ENCODE measurements at regions not wholly inside any gene's neighbourhood (a gene's known extent, or its start where the extent isn't known, plus 50 kb on each side); places are given as distances from the start of the nearest gene placed in this dataset.

DNA sequence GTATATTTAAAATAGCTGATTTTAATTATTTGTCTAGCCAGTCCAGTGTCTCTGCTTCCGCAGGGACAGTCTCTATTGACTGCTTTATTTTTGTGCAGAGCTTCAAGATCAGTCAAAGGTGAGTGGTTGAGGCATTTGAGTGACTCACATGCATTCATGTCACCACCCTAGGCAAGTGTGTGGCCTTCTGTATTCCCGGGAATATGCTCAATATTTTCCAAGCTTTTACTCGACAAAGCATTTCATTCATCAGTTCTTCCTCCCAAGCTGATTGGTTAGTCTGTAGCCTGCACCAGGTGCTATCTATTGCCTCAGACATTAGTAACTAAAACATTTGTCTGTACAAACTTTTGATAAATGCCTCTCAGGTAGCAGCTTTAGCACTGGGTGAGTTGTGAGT is 471.5 kb upstream of the NRG3 start:
- no TSS peak for BruUV-seq (replicated peaks)
- CTCF ChIA-PET: no interaction called here
- Histone ChIP-seq H3K4me1 (ENCODE audit: insufficient read depth, low read length, poor library complexity, severe bottlenecking) (no peaks in the 10 kb centered on the region), H3K4me3 (ENCODE audit: low read depth, low read length, poor library complexity, severe bottlenecking) (no peak overlapping the region), H3K36me3 (ENCODE audit: insufficient read depth, low read length, poor library complexity, severe bottlenecking) (no peaks in the 10 kb centered on the region), H3K9me3 (ENCODE audit: low read depth, low read length, poor library complexity, severe bottlenecking) (no peaks in the 10 kb centered on the region), H3K27me3 (replicated peaks; ENCODE audit: insufficient read depth, low read depth, low read length, poor library complexity) (no peaks in the 10 kb centered on the region), H3K27ac (ENCODE audit: low read depth, low read length, poor library complexity, severe bottlenecking) (no peak overlapping the region)
- no peak for TF ChIP-seq CTCF (conservative IDR thresholded peaks at IDR 0.05; ENCODE audit: low read depth, low read length)
- TF ChIP-seq EZH2 (IDR thresholded peaks at IDR 0.05; ENCODE audit: borderline replicate concordance, low read depth, low read length, poor library complexity, severe bottlenecking): no peak
- no peak for DNase-seq (ENCODE audit: low spot score)
- intact Hi-C loops (cut with micrococcal nuclease; ENCODE audit: unreplicated experiment): no loop called here
- POLR2A ChIA-PET (ENCODE audit: low non-redundant PET): no interaction called here

- Histone ChIP-seq H3K4me1 (ENCODE audit: insufficient read depth, low read length, poor library complexity, severe bottlenecking) (no peaks in the 10 kb centered on the region), H3K4me3 (ENCODE audit: low read depth, low read length, poor library complexity, severe bottlenecking) (no peak overlapping the region), H3K27ac (ENCODE audit: low read depth, low read length, poor library complexity, severe bottlenecking) (no peak overlapping the region), H3K36me3 (ENCODE audit: insufficient read depth, low read length, poor library complexity, severe bottlenecking) (no peaks in the 10 kb centered on the region), H3K9me3 (ENCODE audit: low read depth, low read length, poor library complexity, severe bottlenecking) (peaks cover under 1% of the 10 kb centered on the region), H3K27me3 (replicated peaks; ENCODE audit: insufficient read depth, low read depth, low read length, poor library complexity) (no peaks in the 10 kb centered on the region)
- TF ChIP-seq EZH2 (IDR thresholded peaks at IDR 0.05; ENCODE audit: borderline replicate concordance, low read depth, low read length, poor library complexity, severe bottlenecking): no peak
- intact Hi-C loops (cut with micrococcal nuclease; ENCODE audit: unreplicated experiment): no loop called here
- DNase-seq (ENCODE audit: low spot score): no peak
- POLR2A ChIA-PET (ENCODE audit: low non-redundant PET): no interaction called here
- CTCF ChIA-PET: no interaction called here
- BruUV-seq (replicated peaks): no TSS peak
Observed at GRCh38 chr10:81405399-81405798, 469.6 kb upstream of the NRG3 start.

DNA sequence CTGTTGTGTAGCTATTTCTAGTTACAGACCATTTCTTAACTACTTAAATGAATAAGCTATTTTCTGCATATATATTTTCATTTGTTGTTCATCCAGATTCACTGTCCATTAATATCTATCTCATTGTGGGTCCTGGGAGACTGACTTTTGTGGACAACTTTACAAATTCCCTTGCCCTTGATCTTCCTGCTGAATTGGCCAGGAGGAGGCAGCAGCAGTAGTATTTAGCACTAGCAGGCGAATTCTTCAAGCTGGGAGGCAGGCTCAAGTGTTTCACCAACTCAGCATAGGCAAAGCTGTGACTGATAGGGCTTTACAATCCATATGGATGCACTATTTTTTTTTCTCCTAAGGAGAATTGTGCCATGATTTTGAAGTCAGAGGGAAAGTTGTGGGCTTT is 461.0 kb upstream of the NRG3 start:
- no peak for DNase-seq (ENCODE audit: low spot score)
- BruUV-seq (replicated peaks): no TSS peak

More for the DNA sequence above, 461.0 kb upstream of the NRG3 start:
- ChIA-PET POLR2A (ENCODE audit: low non-redundant PET) (no interaction called here), CTCF (no interaction called here)
- Histone ChIP-seq H3K36me3 (ENCODE audit: insufficient read depth, low read length, poor library complexity, severe bottlenecking) (no peaks in the 10 kb centered on the region), H3K4me1 (ENCODE audit: insufficient read depth, low read length, poor library complexity, severe bottlenecking) (no peaks in the 10 kb centered on the region), H3K9me3 (ENCODE audit: low read depth, low read length, poor library complexity, severe bottlenecking) (peaks cover 5% of the 10 kb centered on the region), H3K4me3 (ENCODE audit: low read depth, low read length, poor library complexity, severe bottlenecking) (no peak overlapping the region), H3K27ac (ENCODE audit: low read depth, low read length, poor library complexity, severe bottlenecking) (no peak overlapping the region), H3K27me3 (replicated peaks; ENCODE audit: insufficient read depth, low read depth, low read length, poor library complexity) (no peaks in the 10 kb centered on the region)
- intact Hi-C loops (cut with micrococcal nuclease; ENCODE audit: unreplicated experiment): no loop called here
- TF ChIP-seq CTCF (conservative IDR thresholded peaks at IDR 0.05; ENCODE audit: low read depth, low read length) (no peak), EZH2 (IDR thresholded peaks at IDR 0.05; ENCODE audit: borderline replicate concordance, low read depth, low read length, poor library complexity, severe bottlenecking) (no peak)

Measured in A673 (cell line).